ENCODE measurements at regions not wholly inside any gene's neighbourhood (a gene's known extent, or its start where the extent isn't known, plus 50 kb on each side); places are given as distances from the start of the nearest gene placed in this dataset.

DNA sequence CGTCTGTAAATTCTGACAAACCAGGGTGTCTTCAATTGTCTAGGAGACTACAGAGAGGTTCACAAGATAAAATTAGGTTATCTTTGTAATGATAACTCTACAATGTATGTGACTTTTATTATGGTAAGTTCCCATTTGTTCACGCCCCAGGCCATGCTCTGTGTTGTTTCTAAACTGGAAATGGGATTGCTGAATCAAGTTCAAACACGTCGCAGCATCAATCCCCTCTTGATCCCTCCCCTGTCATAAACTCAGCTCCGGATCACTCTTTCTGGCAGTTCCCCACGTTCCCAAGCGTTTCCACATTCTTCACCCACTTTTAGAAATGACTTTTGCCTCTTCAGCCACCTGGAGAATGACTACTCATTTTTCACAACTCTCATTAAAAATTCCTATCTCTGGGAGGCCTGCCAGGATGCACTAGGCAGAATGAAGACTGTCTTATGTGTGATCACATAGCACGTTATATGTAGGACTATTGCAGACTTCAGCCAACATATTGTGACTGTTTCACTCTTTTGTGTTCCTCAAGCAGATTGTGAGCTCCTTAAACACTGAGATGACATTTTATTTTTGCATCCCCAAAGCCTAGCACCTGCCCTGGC lies 1124.2 kb upstream of the WWC1 start (continued):
- TF ChIP-seq, protein P1, sequence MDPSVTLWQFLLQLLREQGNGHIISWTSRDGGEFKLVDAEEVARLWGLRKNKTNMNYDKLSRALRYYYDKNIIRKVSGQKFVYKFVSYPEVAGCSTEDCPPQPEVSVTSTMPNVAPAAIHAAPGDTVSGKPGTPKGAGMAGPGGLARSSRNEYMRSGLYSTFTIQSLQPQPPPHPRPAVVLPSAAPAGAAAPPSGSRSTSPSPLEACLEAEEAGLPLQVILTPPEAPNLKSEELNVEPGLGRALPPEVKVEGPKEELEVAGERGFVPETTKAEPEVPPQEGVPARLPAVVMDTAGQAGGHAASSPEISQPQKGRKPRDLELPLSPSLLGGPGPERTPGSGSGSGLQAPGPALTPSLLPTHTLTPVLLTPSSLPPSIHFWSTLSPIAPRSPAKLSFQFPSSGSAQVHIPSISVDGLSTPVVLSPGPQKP (IDR thresholded peaks at IDR 0.05; ENCODE audit: low read depth, low read length), result no peak

DNA sequence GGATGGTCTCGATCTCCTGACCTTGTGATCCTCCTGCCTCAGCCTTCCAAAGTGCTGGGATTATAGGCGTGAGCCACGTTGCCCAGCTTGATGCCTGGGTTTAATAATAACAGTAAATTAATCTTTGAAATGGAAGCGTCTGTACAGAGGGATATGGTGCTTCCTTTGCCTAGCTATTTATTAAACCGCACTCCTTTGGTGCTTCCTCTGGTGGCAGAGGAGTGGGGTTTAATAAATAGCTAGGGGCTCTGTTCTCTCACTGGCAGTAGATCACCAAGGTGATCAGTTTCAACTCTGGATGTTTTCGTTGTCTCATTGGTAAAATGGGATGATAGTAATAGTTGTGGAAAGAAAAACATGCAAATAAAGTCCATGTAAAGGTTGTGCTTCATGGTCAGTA lies 1122.5 kb upstream of the WWC1 start:
- Histone ChIP-seq H3K9me3 (replicated peaks; ENCODE audit: control insufficient read depth, insufficient read depth, low read length) (no peaks in the 10 kb centered on the region), H3K36me3 (ENCODE audit: control insufficient read depth in 2 of 2, insufficient read depth in 2 of 2, low read length in 1 of 2) (no peaks in the 10 kb centered on the region), H3K9ac (ENCODE audit: control insufficient read depth, insufficient read depth, low read length) (no peak overlapping the region), H3K4me2 (ENCODE audit: control insufficient read depth, insufficient read depth) (no peak overlapping the region), H4K20me1 (ENCODE audit: control insufficient read depth, insufficient read depth) (no peaks in the 10 kb centered on the region), H3K4me1 (ENCODE audit: control insufficient read depth, insufficient read depth, low read length) (no peaks in the 10 kb centered on the region), H3K27ac (ENCODE audit: control insufficient read depth, insufficient read depth) (no peak overlapping the region), H3K4me3 (no peak overlapping the region), H2AFZ (ENCODE audit: control insufficient read depth, low read depth, low read length) (no peak overlapping the region), H3K79me2 (ENCODE audit: control insufficient read depth, insufficient read depth, low read length) (no peaks in the 10 kb centered on the region), H3K27me3 (replicated peaks in 1 of 2; ENCODE audit: control insufficient read depth in 2 of 2, insufficient read depth in 2 of 2, low read length in 1 of 2) (no peaks in the 10 kb centered on the region)
- ChIA-PET POLR2A (no interaction called here), CTCF (no interaction called here), SMC1A (ENCODE audit: uncharacterized antibody, unreplicated experiment) (no interaction called here), RAD21 (ENCODE audit: unreplicated experiment) (no interaction called here)
- DNase-seq (ENCODE audit: low read depth, low spot score) (no peak), ATAC-seq (no peak), FAIRE-seq (no peak)
- in situ Hi-C loops (cut with MboI) (no loop called here), intact Hi-C loops (cut with micrococcal nuclease; ENCODE audit: unreplicated experiment) (no loop called here)
- 20% methylated on average over 6 of the region's 6 CpGs for WGBS (ENCODE audit: insufficient coverage, insufficient replicate concordance, low lambda C conversion rate, missing lambda C conversion rate)
- no TSS peak for BruUV-seq (replicated peaks)
- TF ChIP-seq BCL11A (IDR thresholded peaks at IDR 0.05; ENCODE audit: low read depth, low read length) (no peak), HDAC2 (IDR thresholded peaks at IDR 0.05) (no peak), MYB (IDR thresholded peaks at IDR 0.05; ENCODE audit: borderline replicate concordance, low read depth, low read length) (no peak), NR2C1 (IDR thresholded peaks at IDR 0.05) (no peak), SRF (IDR thresholded peaks at IDR 0.05; ENCODE audit: low read depth in 2 of 2, low read length in 2 of 2) (no peak), IKZF1 (conservative IDR thresholded peaks at IDR 0.05) (no peak)
- TF ChIP-seq, protein P2, sequence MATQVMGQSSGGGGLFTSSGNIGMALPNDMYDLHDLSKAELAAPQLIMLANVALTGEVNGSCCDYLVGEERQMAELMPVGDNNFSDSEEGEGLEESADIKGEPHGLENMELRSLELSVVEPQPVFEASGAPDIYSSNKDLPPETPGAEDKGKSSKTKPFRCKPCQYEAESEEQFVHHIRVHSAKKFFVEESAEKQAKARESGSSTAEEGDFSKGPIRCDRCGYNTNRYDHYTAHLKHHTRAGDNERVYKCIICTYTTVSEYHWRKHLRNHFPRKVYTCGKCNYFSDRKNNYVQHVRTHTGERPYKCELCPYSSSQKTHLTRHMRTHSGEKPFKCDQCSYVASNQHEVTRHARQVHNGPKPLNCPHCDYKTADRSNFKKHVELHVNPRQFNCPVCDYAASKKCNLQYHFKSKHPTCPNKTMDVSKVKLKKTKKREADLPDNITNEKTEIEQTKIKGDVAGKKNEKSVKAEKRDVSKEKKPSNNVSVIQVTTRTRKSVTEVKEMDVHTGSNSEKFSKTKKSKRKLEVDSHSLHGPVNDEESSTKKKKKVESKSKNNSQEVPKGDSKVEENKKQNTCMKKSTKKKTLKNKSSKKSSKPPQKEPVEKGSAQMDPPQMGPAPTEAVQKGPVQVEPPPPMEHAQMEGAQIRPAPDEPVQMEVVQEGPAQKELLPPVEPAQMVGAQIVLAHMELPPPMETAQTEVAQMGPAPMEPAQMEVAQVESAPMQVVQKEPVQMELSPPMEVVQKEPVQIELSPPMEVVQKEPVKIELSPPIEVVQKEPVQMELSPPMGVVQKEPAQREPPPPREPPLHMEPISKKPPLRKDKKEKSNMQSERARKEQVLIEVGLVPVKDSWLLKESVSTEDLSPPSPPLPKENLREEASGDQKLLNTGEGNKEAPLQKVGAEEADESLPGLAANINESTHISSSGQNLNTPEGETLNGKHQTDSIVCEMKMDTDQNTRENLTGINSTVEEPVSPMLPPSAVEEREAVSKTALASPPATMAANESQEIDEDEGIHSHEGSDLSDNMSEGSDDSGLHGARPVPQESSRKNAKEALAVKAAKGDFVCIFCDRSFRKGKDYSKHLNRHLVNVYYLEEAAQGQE (IDR thresholded peaks at IDR 0.05; ENCODE audit: low read depth, low read length), result no peak
- TF ChIP-seq, protein P3, sequence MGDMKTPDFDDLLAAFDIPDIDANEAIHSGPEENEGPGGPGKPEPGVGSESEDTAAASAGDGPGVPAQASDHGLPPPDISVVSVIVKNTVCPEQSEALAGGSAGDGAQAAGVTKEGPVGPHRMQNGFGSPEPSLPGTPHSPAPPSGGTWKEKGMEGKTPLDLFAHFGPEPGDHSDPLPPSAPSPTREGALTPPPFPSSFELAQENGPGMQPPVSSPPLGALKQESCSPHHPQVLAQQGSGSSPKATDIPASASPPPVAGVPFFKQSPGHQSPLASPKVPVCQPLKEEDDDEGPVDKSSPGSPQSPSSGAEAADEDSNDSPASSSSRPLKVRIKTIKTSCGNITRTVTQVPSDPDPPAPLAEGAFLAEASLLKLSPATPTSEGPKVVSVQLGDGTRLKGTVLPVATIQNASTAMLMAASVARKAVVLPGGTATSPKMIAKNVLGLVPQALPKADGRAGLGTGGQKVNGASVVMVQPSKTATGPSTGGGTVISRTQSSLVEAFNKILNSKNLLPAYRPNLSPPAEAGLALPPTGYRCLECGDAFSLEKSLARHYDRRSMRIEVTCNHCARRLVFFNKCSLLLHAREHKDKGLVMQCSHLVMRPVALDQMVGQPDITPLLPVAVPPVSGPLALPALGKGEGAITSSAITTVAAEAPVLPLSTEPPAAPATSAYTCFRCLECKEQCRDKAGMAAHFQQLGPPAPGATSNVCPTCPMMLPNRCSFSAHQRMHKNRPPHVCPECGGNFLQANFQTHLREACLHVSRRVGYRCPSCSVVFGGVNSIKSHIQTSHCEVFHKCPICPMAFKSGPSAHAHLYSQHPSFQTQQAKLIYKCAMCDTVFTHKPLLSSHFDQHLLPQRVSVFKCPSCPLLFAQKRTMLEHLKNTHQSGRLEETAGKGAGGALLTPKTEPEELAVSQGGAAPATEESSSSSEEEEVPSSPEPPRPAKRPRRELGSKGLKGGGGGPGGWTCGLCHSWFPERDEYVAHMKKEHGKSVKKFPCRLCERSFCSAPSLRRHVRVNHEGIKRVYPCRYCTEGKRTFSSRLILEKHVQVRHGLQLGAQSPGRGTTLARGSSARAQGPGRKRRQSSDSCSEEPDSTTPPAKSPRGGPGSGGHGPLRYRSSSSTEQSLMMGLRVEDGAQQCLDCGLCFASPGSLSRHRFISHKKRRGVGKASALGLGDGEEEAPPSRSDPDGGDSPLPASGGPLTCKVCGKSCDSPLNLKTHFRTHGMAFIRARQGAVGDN (IDR thresholded peaks at IDR 0.05), result no peak
- TF ChIP-seq, protein P1 (IDR thresholded peaks at IDR 0.05; ENCODE audit: low read depth, low read length), result no peak

Measured in GM12878 (cell line).